DMS 273 (cell line): ENCODE measurements at regions not wholly inside any gene's neighbourhood (a gene's known extent, or its start where the extent isn't known, plus 50 kb on each side); places are given as distances from the start of the nearest gene placed in this dataset.

Source experiments
- DNase-seq: peaks from one replicate; lab custom pipeline; 2025; ENCODE audit not compliant: unreplicated experiment; lab: John Stamatoyannopoulos, UW

GRCh38 chr2:16466133-16466820 lies 199.4 kb downstream of the CYRIA start:
- no peak for DNase-seq

GRCh38 chr2:16464641-16465040 lies 201.0 kb downstream of the CYRIA start:
- DNase-seq: no peak

- no peak for DNase-seq
Observed at GRCh38 chr2:16462958-16463357, 202.7 kb downstream of the CYRIA start.

- DNase-seq: no peak
Observed at GRCh38 chr2:16461672-16462071, 204.0 kb downstream of the CYRIA start.

GRCh38 chr2:16459606-16460005 lies 206.0 kb downstream of the CYRIA start:
- DNase-seq: no peak

GRCh38 chr2:16454621-16455020 lies 211.0 kb downstream of the CYRIA start:
- no peak for DNase-seq

- DNase-seq: no peak
Observed at GRCh38 chr2:16452123-16452522, 213.5 kb downstream of the CYRIA start.

- no peak for DNase-seq
Observed at GRCh38 chr2:16446706-16447105, 218.9 kb downstream of the CYRIA start.

GRCh38 chr2:16442971-16443370 lies 222.7 kb downstream of the CYRIA start:
- no peak for DNase-seq

- DNase-seq: no peak
Observed at GRCh38 chr2:16441431-16441830, 224.2 kb downstream of the CYRIA start.

GRCh38 chr2:16440898-16441297 lies 224.7 kb downstream of the CYRIA start:
- DNase-seq: no peak

- DNase-seq: no peak
Observed at GRCh38 chr2:16438613-16439321, 226.9 kb downstream of the CYRIA start.

- no peak for DNase-seq
Observed at GRCh38 chr2:16437189-16437588, 228.4 kb downstream of the CYRIA start.

GRCh38 chr2:16434393-16434792 lies 231.2 kb downstream of the CYRIA start:
- no peak for DNase-seq

- DNase-seq: no peak
Observed at GRCh38 chr2:16430846-16431245, 234.8 kb downstream of the CYRIA start.

GRCh38 chr2:16429431-16430145 lies 236.0 kb downstream of the CYRIA start:
- no peak for DNase-seq

GRCh38 chr2:16429002-16429401 lies 236.6 kb downstream of the CYRIA start:
- no peak for DNase-seq

GRCh38 chr2:16425462-16426336 lies 239.9 kb downstream of the CYRIA start:
- DNase-seq: peak; percentile 1

- no peak for DNase-seq
Observed at GRCh38 chr2:16420421-16420820, 245.2 kb downstream of the CYRIA start.

GRCh38 chr2:16417726-16418125 lies 247.9 kb downstream of the CYRIA start:
- no peak for DNase-seq

- no peak for DNase-seq
Observed at GRCh38 chr2:16416651-16417050, 249.0 kb downstream of the CYRIA start.
